Keratinocyte (primary cell): ENCODE measurements at regions not wholly inside any gene's neighbourhood (a gene's known extent, or its start where the extent isn't known, plus 50 kb on each side); places are given as distances from the start of the nearest gene placed in this dataset.

ENCODE experiments used
- DNase-seq: peaks from one replicate; pipeline ENCODE4 v3.0.0-alpha.2; 2011; ENCODE audit warnings: low read depth, missing footprints, low spot score
- FAIRE-seq: peaks from 2 replicates; lab custom pipeline; 2011; peaks lifted over from hg19 to GRCh38; lab: Jason Lieb, UNC
- H2AFZ ChIP-seq: 2 replicates; pipeline ENCODE4 v1.6.0; 2012; ENCODE audit warnings: low read length, control low read depth, inconsistent platforms; ENCODE audit not compliant: control insufficient read depth
- H3K27ac ChIP-seq: 2 replicates; pipeline ENCODE4 v1.5.1; 2011; ENCODE audit warnings: low read length; ENCODE audit not compliant: control insufficient read depth, insufficient read depth
- H3K27me3 ChIP-seq: 3 replicates; pipeline ENCODE4 v1.6.0; 2011; ENCODE audit warnings: low read length; ENCODE audit not compliant: control insufficient read depth, insufficient read depth; ENCODE audit errors: extremely low read depth
- H3K36me3 ChIP-seq, 2 experiments: 2 replicates in 1 of 2; 3 replicates in 1 of 2; pipeline ENCODE4 v1.5.1; 2011; ENCODE audit warnings: low read length in 2 of 2, mild to moderate bottlenecking in 1 of 2; ENCODE audit not compliant: control insufficient read depth in 2 of 2, insufficient read depth in 2 of 2; ENCODE audit errors: extremely low read depth in 1 of 2
- H3K4me1 ChIP-seq: 3 replicates; pipeline ENCODE4 v1.5.1; 2011; ENCODE audit warnings: low read length; ENCODE audit not compliant: control insufficient read depth, insufficient read depth; ENCODE audit errors: extremely low read depth
- H3K4me2 ChIP-seq: 3 replicates; pipeline ENCODE4 v1.6.0; 2011; ENCODE audit warnings: low read depth, low read length; ENCODE audit not compliant: control insufficient read depth, insufficient read depth; ENCODE audit errors: extremely low read depth
- H3K4me3 ChIP-seq, 3 experiments: fragments of 200-600 bp in 1 of 3; sonication (generic) in 1 of 3; 2 replicates in 2 of 3; 3 replicates in 1 of 3; pipeline ENCODE4 v1.5.1; 2011 to 2016; ENCODE audit warnings: low read length in 3 of 3, mild to moderate bottlenecking in 3 of 3, control low read depth in 2 of 3, inconsistent platforms in 1 of 3, low read depth in 1 of 3, mixed read lengths in 1 of 3, mixed run types in 1 of 3, moderate library complexity in 1 of 3; ENCODE audit not compliant: control insufficient read depth in 2 of 3, insufficient read depth in 2 of 3; ENCODE audit errors: extremely low read depth in 1 of 3
- H3K79me2 ChIP-seq: 2 replicates; pipeline ENCODE4 v1.6.0; 2012; ENCODE audit warnings: low read length; ENCODE audit not compliant: control insufficient read depth, insufficient read depth
- H3K9ac ChIP-seq: 3 replicates; pipeline ENCODE4 v1.6.0; 2011; ENCODE audit warnings: low read length; ENCODE audit not compliant: control insufficient read depth, insufficient read depth; ENCODE audit errors: extremely low read depth
- H3K9me1 ChIP-seq: 3 replicates; pipeline ENCODE4 v1.6.0; 2011; ENCODE audit warnings: low read length; ENCODE audit not compliant: control insufficient read depth, insufficient read depth; ENCODE audit errors: extremely low read depth
- H3K9me3 ChIP-seq: 2 replicates; pipeline ENCODE4 v1.5.1; 2012; ENCODE audit warnings: low read depth, low read length; ENCODE audit not compliant: control insufficient read depth
- H4K20me1 ChIP-seq: 3 replicates; pipeline ENCODE4 v1.6.0; 2011; ENCODE audit warnings: low read length; ENCODE audit not compliant: control insufficient read depth, insufficient read depth; ENCODE audit errors: extremely low read depth
- CTCF ChIP-seq, 3 experiments: IDR thresholded peaks in 1 of 3; conservative IDR thresholded peaks in 1 of 3; optimal IDR thresholded peaks in 1 of 3; 2 replicates in 2 of 3; 3 replicates in 1 of 3; pipeline versions ENCODE3 to v1.5.1; 2011; ENCODE audit warnings: low read length in 3 of 3, mild to moderate bottlenecking in 3 of 3, moderate library complexity in 2 of 3, control low read depth in 1 of 3, inconsistent platforms in 1 of 3; ENCODE audit not compliant: insufficient read depth in 2 of 3; ENCODE audit errors: extremely low read depth in 1 of 3
- EZH2 ChIP-seq: IDR thresholded peaks from one replicate; pipeline ENCODE4 v1.6.1; 2012; ENCODE audit warnings: inconsistent platforms, mild to moderate bottlenecking, low read length, moderate library complexity
- dilution Hi-C: fragments of 300-500 bp; cut with MboI; formaldehyde crosslinking; loops from one replicate; pipeline ENCODE4 v1.7.0; 2020; ENCODE audit warnings: low sequenced_read_pairs; ENCODE audit not compliant: extremely low pct_ligation_motif_present

GRCh38 chr11:115579181-115579825 lies 75.1 kb upstream of the CADM1 start:
- H3K4me2 ChIP-seq = no peak overlapping the region
- no peaks in the 10 kb centered on the region for H4K20me1 ChIP-seq
- H3K27me3 ChIP-seq = no peaks in the 10 kb centered on the region
- no peak for FAIRE-seq
- no peak for DNase-seq
- H3K79me2 ChIP-seq = no peaks in the 10 kb centered on the region
- no peak overlapping the region for H3K27ac ChIP-seq
- no peaks in the 10 kb centered on the region for H3K9me3 ChIP-seq
- TF ChIP-seq EZH2 (no peak), CTCF (optimal IDR thresholded peaks at IDR 0.05 in 1 of 3, IDR thresholded peaks at IDR 0.05 in 1 of 3, conservative IDR thresholded peaks at IDR 0.05 in 1 of 3; ENCODE audit: extremely low read depth in 1 of 3, insufficient read depth in 2 of 3, low read length in 3 of 3) (no peak)
- peaks cover 7% of the 10 kb centered on the region for H3K4me1 ChIP-seq
- dilution Hi-C loops = no loop called here
- no peak overlapping the region for H2AFZ ChIP-seq
- no peaks in the 10 kb centered on the region for H3K36me3 ChIP-seq
- H3K4me3 ChIP-seq = no peak overlapping the region
- no peak overlapping the region for H3K9ac ChIP-seq
- no peaks in the 10 kb centered on the region for H3K9me1 ChIP-seq

- H3K27ac ChIP-seq = no peak overlapping the region
- no peak overlapping the region for H2AFZ ChIP-seq
- dilution Hi-C loops = no loop called here
- no peaks in the 10 kb centered on the region for H3K79me2 ChIP-seq
- FAIRE-seq (no peak), DNase-seq (no peak)
- no peak overlapping the region for H3K9ac ChIP-seq
- TF ChIP-seq CTCF (optimal IDR thresholded peaks at IDR 0.05 in 1 of 3, IDR thresholded peaks at IDR 0.05 in 1 of 3, conservative IDR thresholded peaks at IDR 0.05 in 1 of 3; ENCODE audit: extremely low read depth in 1 of 3, insufficient read depth in 2 of 3, low read length in 3 of 3) = no peak
- no peak for TF ChIP-seq EZH2
- no peak overlapping the region for H3K4me2 ChIP-seq
- H3K9me1 ChIP-seq = no peaks in the 10 kb centered on the region
- peaks cover 7% of the 10 kb centered on the region for H3K4me1 ChIP-seq
- no peaks in the 10 kb centered on the region for H3K27me3 ChIP-seq
- H4K20me1 ChIP-seq = no peaks in the 10 kb centered on the region
- no peak overlapping the region for H3K4me3 ChIP-seq
- H3K36me3 ChIP-seq = no peaks in the 10 kb centered on the region
- no peaks in the 10 kb centered on the region for H3K9me3 ChIP-seq
Measured at GRCh38 chr11:115578275-115578674, 74.1 kb upstream of the CADM1 start.
